Adrenal gland (tissue), 5 donors: ENCODE measurements at regions not wholly inside any gene's neighbourhood (a gene's known extent, or its start where the extent isn't known, plus 50 kb on each side); places are given as distances from the start of the nearest gene placed in this dataset.
"Not testable (repeated sequence)": the region's sequence is repeated elsewhere in the genome, so short reads cannot be mapped to it uniquely, and the experiment has no call there.

Experiments
- POLR2A ChIP-seq, 2 donors: fragments of 450-650 bp; IDR thresholded peaks; one replicate each; pipeline ENCODE4 v1.6.1; 2017; ENCODE audit warnings: antibody characterized with exemption in 2 of 2, mild to moderate bottlenecking in 2 of 2, moderate library complexity in 1 of 2
- TF ChIP-seq, protein P1 (sequence below), 6 experiments: fragments of 450-650 bp in 4 of 6; fragments of 200-600 bp in 2 of 6; sonication (generic) in 1 of 6; IDR thresholded peaks; 1 replicate in 5 of 6; 2 replicates in 1 of 6; pipeline versions ENCODE4 v1.5.1 to v1.8.0; 2016 to 2021; ENCODE audit warnings: antibody characterized with exemption in 6 of 6, mild to moderate bottlenecking in 2 of 6, moderate library complexity in 1 of 6
- donor health status: DM: no; HTN: no; CAD: no.

- TF ChIP-seq, protein P1, sequence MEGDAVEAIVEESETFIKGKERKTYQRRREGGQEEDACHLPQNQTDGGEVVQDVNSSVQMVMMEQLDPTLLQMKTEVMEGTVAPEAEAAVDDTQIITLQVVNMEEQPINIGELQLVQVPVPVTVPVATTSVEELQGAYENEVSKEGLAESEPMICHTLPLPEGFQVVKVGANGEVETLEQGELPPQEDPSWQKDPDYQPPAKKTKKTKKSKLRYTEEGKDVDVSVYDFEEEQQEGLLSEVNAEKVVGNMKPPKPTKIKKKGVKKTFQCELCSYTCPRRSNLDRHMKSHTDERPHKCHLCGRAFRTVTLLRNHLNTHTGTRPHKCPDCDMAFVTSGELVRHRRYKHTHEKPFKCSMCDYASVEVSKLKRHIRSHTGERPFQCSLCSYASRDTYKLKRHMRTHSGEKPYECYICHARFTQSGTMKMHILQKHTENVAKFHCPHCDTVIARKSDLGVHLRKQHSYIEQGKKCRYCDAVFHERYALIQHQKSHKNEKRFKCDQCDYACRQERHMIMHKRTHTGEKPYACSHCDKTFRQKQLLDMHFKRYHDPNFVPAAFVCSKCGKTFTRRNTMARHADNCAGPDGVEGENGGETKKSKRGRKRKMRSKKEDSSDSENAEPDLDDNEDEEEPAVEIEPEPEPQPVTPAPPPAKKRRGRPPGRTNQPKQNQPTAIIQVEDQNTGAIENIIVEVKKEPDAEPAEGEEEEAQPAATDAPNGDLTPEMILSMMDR (IDR thresholded peaks at IDR 0.05): not testable (repeated sequence)
- not testable (repeated sequence) for TF ChIP-seq POLR2A (IDR thresholded peaks at IDR 0.05)
These were observed 121.4 kb downstream of the POTEM start for GRCh38 chr14:19088632-19089031.
